Activated T-helper 17 cell treated with anti-CD3 and anti-CD28 coated beads, Interleukin-2, amount 50 U/mL, for 72 hours (primary cell): ENCODE measurements at regions not wholly inside any gene's neighbourhood (a gene's known extent, or its start where the extent isn't known, plus 50 kb on each side); places are given as distances from the start of the nearest gene placed in this dataset.
"Not testable (repeated sequence)": the region's sequence is repeated elsewhere in the genome, so short reads cannot be mapped to it uniquely, and the experiment has no call there.

Source experiments
- ATAC-seq: fragments of 150-1000 bp; cut with Tn5 transposase; replicated peaks from 2 replicates; pipeline ENCODE4 v1.10.0; 2021; ENCODE audit warnings: mild to moderate bottlenecking, moderate library complexity
- H3K27ac Mint-ChIP-seq: one replicate; pipeline ENCODE4 v1.8.0; 2022; ENCODE audit warnings: mixed read lengths
- H3K27me3 Mint-ChIP-seq: one replicate; pipeline ENCODE4 v1.8.0; 2022; ENCODE audit warnings: mixed read lengths
- H3K36me3 Mint-ChIP-seq: one replicate; pipeline ENCODE4 v1.8.0; 2022; ENCODE audit warnings: low read depth, mild to moderate bottlenecking, mixed read lengths
- H3K4me1 Mint-ChIP-seq: one replicate; pipeline ENCODE4 v1.8.0; 2022; ENCODE audit warnings: mixed read lengths
- H3K4me3 Mint-ChIP-seq: one replicate; pipeline ENCODE4 v1.8.0; 2022; ENCODE audit warnings: mild to moderate bottlenecking, mixed read lengths
- H3K9me3 Mint-ChIP-seq: one replicate; pipeline ENCODE4 v1.8.0; 2022; ENCODE audit warnings: mixed read lengths

DNA sequence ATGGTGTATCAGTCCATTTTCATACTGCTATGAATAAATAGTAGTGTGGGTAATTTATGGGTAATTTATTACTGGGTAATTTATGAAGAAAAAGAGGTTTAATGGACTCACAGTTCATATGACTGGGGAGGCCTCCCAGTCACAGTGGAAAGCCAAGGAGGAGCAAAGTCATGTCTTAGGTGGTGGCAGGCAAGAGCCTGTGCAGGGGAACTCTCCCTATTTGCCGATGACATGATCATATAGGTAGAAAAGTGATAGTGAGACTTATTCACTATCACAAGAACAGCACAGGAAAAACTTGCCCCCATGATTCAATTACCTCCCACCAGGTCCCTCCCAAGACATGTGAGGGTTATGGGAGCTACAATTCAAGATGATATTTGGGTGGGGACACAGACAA is 1137.7 kb downstream of the UQCRFS1 start:
- Mint-ChIP-seq H3K4me1 (no peaks in the 10 kb centered on the region), H3K9me3 (no peaks in the 10 kb centered on the region), H3K36me3 (no peaks in the 10 kb centered on the region), H3K27ac (no peak overlapping the region), H3K27me3 (no peaks in the 10 kb centered on the region), H3K4me3 (no peak overlapping the region)
- ATAC-seq, result no peak

DNA sequence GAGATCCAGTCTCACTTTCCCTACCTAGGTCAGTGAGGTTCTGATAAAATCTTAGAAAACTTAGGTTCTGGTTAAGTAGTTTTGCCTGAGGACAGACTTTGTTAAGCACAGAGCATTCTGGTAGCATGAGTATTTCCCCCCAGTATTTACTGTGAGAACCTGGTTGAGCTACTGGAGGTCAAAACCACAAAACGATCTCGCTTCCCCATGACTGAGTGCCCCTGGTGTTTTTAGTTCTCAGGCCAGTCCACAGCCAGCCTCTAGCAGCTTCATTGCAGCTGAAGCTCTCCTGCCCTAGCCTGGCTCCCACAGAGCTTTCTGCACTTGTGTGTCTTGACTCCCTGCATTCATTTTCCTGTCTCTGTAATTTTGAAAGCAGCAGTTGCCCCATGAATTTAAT is 1138.2 kb downstream of the UQCRFS1 start:
- no peak overlapping the region for H3K4me3 Mint-ChIP-seq
- no peaks in the 10 kb centered on the region for H3K36me3 Mint-ChIP-seq

DNA sequence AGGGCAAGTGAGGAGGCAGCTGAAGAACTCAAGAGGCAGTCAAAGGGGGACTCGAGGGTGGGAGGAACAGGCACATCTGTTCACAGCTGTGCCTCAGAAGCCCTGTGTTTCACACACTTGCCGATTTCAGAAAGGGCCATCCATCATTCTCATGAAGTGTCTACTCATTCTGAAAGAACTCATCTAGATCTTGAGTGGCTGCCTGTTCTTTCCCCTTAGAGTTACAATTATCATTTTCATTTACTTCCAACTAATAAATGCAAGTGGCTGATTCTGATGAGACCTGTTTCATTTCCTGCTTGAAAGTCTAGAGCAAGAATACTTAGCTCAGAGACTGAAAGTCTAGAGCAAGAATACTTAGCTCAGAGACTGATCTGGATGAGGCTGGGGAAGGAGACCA is 1145.1 kb downstream of the UQCRFS1 start:
- no peak for ATAC-seq
- no peak overlapping the region for H3K4me3 Mint-ChIP-seq

More for the DNA sequence above, 1138.2 kb downstream of the UQCRFS1 start:
- Mint-ChIP-seq H3K9me3 (no peaks in the 10 kb centered on the region), H3K27me3 (no peaks in the 10 kb centered on the region), H3K27ac (no peak overlapping the region), H3K4me1 (no peaks in the 10 kb centered on the region)
- ATAC-seq, result no peak

DNA sequence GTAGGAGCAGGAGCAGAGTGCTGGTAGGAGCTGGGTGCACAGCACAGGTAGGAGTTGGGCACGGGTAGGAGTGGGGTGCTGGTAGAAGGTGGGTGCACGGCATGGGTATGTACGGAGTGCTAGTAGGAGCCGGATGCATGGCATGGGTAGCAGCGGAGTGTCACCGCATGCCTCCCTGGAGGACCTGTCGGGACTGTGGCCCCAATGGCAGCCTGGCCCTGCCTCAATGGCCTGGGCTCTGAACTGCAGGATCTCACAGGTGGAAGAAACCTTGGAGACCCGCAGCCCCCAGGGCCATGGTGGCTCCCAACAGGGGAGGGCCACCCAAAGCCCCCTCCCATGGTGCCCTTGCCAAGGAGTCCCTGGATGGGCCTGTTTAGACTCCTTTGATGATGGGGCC is 1146.0 kb downstream of the UQCRFS1 start:
- Mint-ChIP-seq H3K27ac (no peak overlapping the region), H3K4me3 (no peak overlapping the region), H3K36me3 (no peaks in the 10 kb centered on the region), H3K9me3 (no peaks in the 10 kb centered on the region), H3K4me1 (no peaks in the 10 kb centered on the region), H3K27me3 (no peaks in the 10 kb centered on the region)
- no peak for ATAC-seq

More for the DNA sequence above, 1145.1 kb downstream of the UQCRFS1 start:
- Mint-ChIP-seq H3K27me3 (no peaks in the 10 kb centered on the region), H3K9me3 (no peaks in the 10 kb centered on the region), H3K4me1 (no peaks in the 10 kb centered on the region), H3K36me3 (no peaks in the 10 kb centered on the region), H3K27ac (no peak overlapping the region)

GRCh38 chr19:28066161-28066560 is 1146.8 kb downstream of the UQCRFS1 start:
- Mint-ChIP-seq H3K27me3 (no peaks in the 10 kb centered on the region), H3K9me3 (no peaks in the 10 kb centered on the region), H3K27ac (no peak overlapping the region), H3K36me3 (no peaks in the 10 kb centered on the region), H3K4me3 (no peak overlapping the region), H3K4me1 (no peaks in the 10 kb centered on the region)
- ATAC-seq, result no peak

GRCh38 chr19:28065026-28065425 is 1147.9 kb downstream of the UQCRFS1 start:
- H3K4me1 Mint-ChIP-seq, result no peaks in the 10 kb centered on the region
- H3K36me3 Mint-ChIP-seq, result no peaks in the 10 kb centered on the region
- no peaks in the 10 kb centered on the region for H3K27me3 Mint-ChIP-seq
- H3K4me3 Mint-ChIP-seq, result no peak overlapping the region
- no peaks in the 10 kb centered on the region for H3K9me3 Mint-ChIP-seq
- no peak for ATAC-seq
- no peak overlapping the region for H3K27ac Mint-ChIP-seq

- no peak for ATAC-seq
- Mint-ChIP-seq H3K4me1 (no peaks in the 10 kb centered on the region), H3K9me3 (no peaks in the 10 kb centered on the region), H3K27me3 (no peaks in the 10 kb centered on the region), H3K27ac (no peak overlapping the region), H3K4me3 (no peak overlapping the region), H3K36me3 (no peaks in the 10 kb centered on the region)
These were observed 1149.2 kb downstream of the UQCRFS1 start for GRCh38 chr19:28063702-28064101.

DNA sequence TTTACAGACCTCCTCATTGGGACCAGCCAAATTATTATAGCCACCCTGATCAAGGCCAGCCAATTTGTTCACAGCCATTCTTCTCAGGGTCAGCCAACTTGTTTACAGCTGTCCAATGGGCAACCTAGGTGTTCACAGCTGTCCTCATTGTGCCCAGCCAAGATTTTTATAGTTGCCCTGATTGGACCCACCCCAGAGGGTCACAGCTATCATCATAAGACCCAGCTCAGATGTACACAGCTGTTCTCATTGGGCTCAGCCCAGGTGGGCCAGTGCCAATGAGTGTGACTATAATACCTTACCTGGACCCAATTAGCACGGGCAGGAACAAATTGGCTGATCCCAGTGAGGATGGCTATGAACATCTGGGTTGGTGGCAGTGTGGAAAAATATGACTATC is 1151.8 kb downstream of the UQCRFS1 start:
- no peak for ATAC-seq
- Mint-ChIP-seq H3K36me3 (no peaks in the 10 kb centered on the region), H3K4me1 (no peaks in the 10 kb centered on the region), H3K4me3 (no peak overlapping the region), H3K27ac (no peak overlapping the region), H3K9me3 (peaks cover 8% of the 10 kb centered on the region), H3K27me3 (no peaks in the 10 kb centered on the region)

DNA sequence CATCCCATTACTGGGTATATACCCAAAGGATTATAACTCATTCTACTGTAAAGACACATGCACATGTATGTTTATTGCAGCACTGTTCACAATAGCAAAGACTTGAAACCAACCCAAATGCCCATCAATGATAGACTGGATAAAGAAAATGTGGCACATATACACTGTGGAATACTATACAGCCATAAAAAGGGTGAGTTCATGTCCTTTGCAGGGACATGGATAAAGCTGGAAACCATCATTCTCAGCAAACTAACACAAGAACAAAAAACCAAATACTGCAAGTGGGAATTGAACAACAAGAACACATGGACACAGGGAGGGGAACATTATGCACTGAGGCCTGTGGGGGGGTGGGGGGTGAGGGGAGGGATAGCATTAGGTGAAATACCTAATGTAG is 1155.9 kb downstream of the UQCRFS1 start:
- not testable (repeated sequence) for H3K4me3 Mint-ChIP-seq, H3K27me3 Mint-ChIP-seq, H3K36me3 Mint-ChIP-seq, ATAC-seq, H3K4me1 Mint-ChIP-seq, H3K27ac Mint-ChIP-seq
- H3K9me3 Mint-ChIP-seq, result peaks cover 20% of the 10 kb centered on the region

- H3K27ac Mint-ChIP-seq, result no peak overlapping the region
- H3K4me3 Mint-ChIP-seq, result no peak overlapping the region
- no peaks in the 10 kb centered on the region for H3K4me1 Mint-ChIP-seq
- ATAC-seq, result no peak
- no peaks in the 10 kb centered on the region for H3K27me3 Mint-ChIP-seq
- peaks cover 19% of the 10 kb centered on the region for H3K9me3 Mint-ChIP-seq
- no peaks in the 10 kb centered on the region for H3K36me3 Mint-ChIP-seq
These were observed 1161.9 kb downstream of the UQCRFS1 start for GRCh38 chr19:28051047-28051446.

GRCh38 chr19:28049875-28050274 is 1163.1 kb downstream of the UQCRFS1 start:
- H3K9me3 Mint-ChIP-seq, result peaks cover 19% of the 10 kb centered on the region
- no peaks in the 10 kb centered on the region for H3K4me1 Mint-ChIP-seq
- H3K36me3 Mint-ChIP-seq, result no peaks in the 10 kb centered on the region
- no peak overlapping the region for H3K27ac Mint-ChIP-seq
- H3K4me3 Mint-ChIP-seq, result no peak overlapping the region
- H3K27me3 Mint-ChIP-seq, result no peaks in the 10 kb centered on the region
- no peak for ATAC-seq

GRCh38 chr19:28046932-28047331 is 1166.0 kb downstream of the UQCRFS1 start:
- Mint-ChIP-seq H3K27me3 (no peaks in the 10 kb centered on the region), H3K4me1 (no peaks in the 10 kb centered on the region), H3K36me3 (no peaks in the 10 kb centered on the region), H3K27ac (no peak overlapping the region), H3K9me3 (peaks cover 6% of the 10 kb centered on the region), H3K4me3 (no peak overlapping the region)
- no peak for ATAC-seq

DNA sequence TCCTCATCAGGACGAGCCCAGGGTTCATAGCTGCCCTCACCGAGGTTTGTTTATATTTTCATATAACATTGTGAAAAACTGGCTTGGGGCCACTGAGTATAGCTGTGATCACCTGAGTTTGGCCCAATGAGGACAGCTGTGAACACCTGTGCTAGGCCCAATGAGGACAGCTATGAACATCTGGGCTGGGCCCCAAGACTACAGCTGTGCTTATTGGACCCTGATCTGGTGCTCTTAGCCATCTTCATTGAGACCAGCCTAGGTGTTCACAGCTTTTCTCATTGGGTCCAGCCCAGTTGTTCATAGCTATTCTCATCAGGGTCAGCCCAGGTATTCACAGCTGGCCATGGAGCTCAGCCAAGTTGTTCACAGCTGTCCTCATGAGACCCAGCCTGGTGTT is 1167.3 kb downstream of the UQCRFS1 start:
- Mint-ChIP-seq H3K4me1 (no peaks in the 10 kb centered on the region), H3K4me3 (no peak overlapping the region), H3K27me3 (no peaks in the 10 kb centered on the region), H3K27ac (no peak overlapping the region), H3K36me3 (no peaks in the 10 kb centered on the region), H3K9me3 (peaks cover 3% of the 10 kb centered on the region)
- ATAC-seq, result no peak

GRCh38 chr19:28044477-28044876 is 1168.5 kb downstream of the UQCRFS1 start:
- H3K4me3 Mint-ChIP-seq, result no peak overlapping the region
- no peaks in the 10 kb centered on the region for H3K36me3 Mint-ChIP-seq
- H3K27me3 Mint-ChIP-seq, result no peaks in the 10 kb centered on the region
- peaks cover 3% of the 10 kb centered on the region for H3K9me3 Mint-ChIP-seq
- H3K4me1 Mint-ChIP-seq, result no peaks in the 10 kb centered on the region
- no peak overlapping the region for H3K27ac Mint-ChIP-seq
- ATAC-seq, result no peak

- no peaks in the 10 kb centered on the region for H3K36me3 Mint-ChIP-seq
- H3K27me3 Mint-ChIP-seq, result no peaks in the 10 kb centered on the region
- no peaks in the 10 kb centered on the region for H3K4me1 Mint-ChIP-seq
- H3K4me3 Mint-ChIP-seq, result no peak overlapping the region
- H3K9me3 Mint-ChIP-seq, result peaks cover 3% of the 10 kb centered on the region
- no peak overlapping the region for H3K27ac Mint-ChIP-seq
- ATAC-seq, result no peak
These were observed 1170.4 kb downstream of the UQCRFS1 start for GRCh38 chr19:28042516-28042915.

DNA sequence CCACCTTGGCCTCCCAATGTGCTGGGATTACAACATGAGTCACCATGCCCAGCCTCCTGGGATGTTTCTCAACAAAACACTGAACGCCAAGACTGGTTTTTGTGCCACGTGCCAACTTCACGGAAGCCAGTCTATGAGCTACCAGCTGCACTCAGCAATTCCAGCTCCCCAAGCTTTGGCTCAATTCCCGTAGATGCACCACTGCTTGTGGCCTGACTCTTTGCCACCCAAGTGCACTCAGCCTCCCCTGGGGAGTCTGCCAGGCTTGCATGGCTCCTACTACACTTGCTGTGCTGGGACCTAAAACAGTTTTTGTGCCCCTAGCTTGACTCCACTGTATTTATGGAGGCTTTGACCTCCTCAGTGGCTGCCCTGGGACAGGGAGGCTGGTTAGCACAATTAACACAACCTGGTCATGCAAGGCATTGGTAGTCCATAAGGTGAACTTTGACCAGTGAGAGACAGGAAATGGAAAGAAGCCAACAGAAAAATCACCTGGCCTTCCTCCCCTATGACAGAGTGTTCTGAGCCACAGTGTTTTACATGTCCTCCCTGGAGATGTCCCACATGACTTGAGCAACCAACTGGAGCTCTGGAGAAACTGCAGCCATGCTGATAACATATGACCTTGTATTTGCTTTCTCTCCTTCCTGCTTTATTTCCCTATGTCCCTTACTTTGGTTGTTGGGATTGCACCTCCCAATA is 1173.1 kb downstream of the UQCRFS1 start:
- H3K36me3 Mint-ChIP-seq, result no peaks in the 10 kb centered on the region
- no peak overlapping the region for H3K27ac Mint-ChIP-seq
- no peaks in the 10 kb centered on the region for H3K9me3 Mint-ChIP-seq
- H3K4me3 Mint-ChIP-seq, result no peak overlapping the region
- H3K4me1 Mint-ChIP-seq, result no peaks in the 10 kb centered on the region
- H3K27me3 Mint-ChIP-seq, result no peaks in the 10 kb centered on the region
- ATAC-seq, result no peak
